GM18517 (cell line): ENCODE measurements at regions not wholly inside any gene's neighbourhood (a gene's known extent, or its start where the extent isn't known, plus 50 kb on each side); places are given as distances from the start of the nearest gene placed in this dataset.
"Not testable (repeated sequence)": the region's sequence is repeated elsewhere in the genome, so short reads cannot be mapped to it uniquely, and the experiment has no call there.

ENCODE experiments used
- ATAC-seq: cut with Tn5 transposase; IDR thresholded peaks from one replicate; pipeline ENCODE4 v1.9.1; 2021; ENCODE audit warnings: mild to moderate bottlenecking, moderate library complexity; ENCODE audit not compliant: unreplicated experiment

- ATAC-seq, result no peak
These were observed 562.8 kb downstream of the ADCYAP1 start for GRCh38 chr18:1467461-1467964.

GRCh38 chr18:1468550-1468949 is 563.9 kb downstream of the ADCYAP1 start:
- no peak for ATAC-seq

GRCh38 chr18:1475867-1476266 is 571.2 kb downstream of the ADCYAP1 start:
- ATAC-seq, result no peak

- no peak for ATAC-seq
These were observed 575.6 kb downstream of the ADCYAP1 start for GRCh38 chr18:1480309-1480708.

- no peak for ATAC-seq
These were observed 576.9 kb downstream of the ADCYAP1 start for GRCh38 chr18:1481577-1481976.

GRCh38 chr18:1483385-1483784 is 578.7 kb downstream of the ADCYAP1 start:
- no peak for ATAC-seq

GRCh38 chr18:1487457-1487856 is 582.8 kb downstream of the ADCYAP1 start:
- ATAC-seq, result no peak

- ATAC-seq, result no peak
These were observed 583.7 kb downstream of the ADCYAP1 start for GRCh38 chr18:1488394-1488793.

- ATAC-seq, result no peak
These were observed 584.3 kb downstream of the ADCYAP1 start for GRCh38 chr18:1488957-1489356.

- ATAC-seq, result no peak
These were observed 590.7 kb downstream of the ADCYAP1 start for GRCh38 chr18:1495387-1495786.

GRCh38 chr18:1496096-1496495 is 591.4 kb downstream of the ADCYAP1 start:
- no peak for ATAC-seq

- no peak for ATAC-seq
These were observed 593.5 kb downstream of the ADCYAP1 start for GRCh38 chr18:1498216-1498615.

- ATAC-seq, result no peak
These were observed 594.6 kb downstream of the ADCYAP1 start for GRCh38 chr18:1499265-1499664.

GRCh38 chr18:1503847-1504246 is 599.2 kb downstream of the ADCYAP1 start:
- no peak for ATAC-seq

GRCh38 chr18:1505856-1506255 is 601.2 kb downstream of the ADCYAP1 start:
- no peak for ATAC-seq

- no peak for ATAC-seq
These were observed 606.0 kb downstream of the ADCYAP1 start for GRCh38 chr18:1510542-1511179.

- no peak for ATAC-seq
These were observed 607.1 kb downstream of the ADCYAP1 start for GRCh38 chr18:1511619-1512311.

- no peak for ATAC-seq
These were observed 608.8 kb downstream of the ADCYAP1 start for GRCh38 chr18:1513519-1513918.

GRCh38 chr18:1521588-1522248 is 617.0 kb downstream of the ADCYAP1 start:
- not testable (repeated sequence) for ATAC-seq

- ATAC-seq, result no peak
These were observed 617.6 kb downstream of the ADCYAP1 start for GRCh38 chr18:1522249-1522615.

- no peak for ATAC-seq
These were observed 622.3 kb downstream of the ADCYAP1 start for GRCh38 chr18:1526991-1527390.

- ATAC-seq, result no peak
These were observed 623.1 kb downstream of the ADCYAP1 start for GRCh38 chr18:1527805-1528204.
